Stimulated activated CD4-positive, alpha-beta T cell treated with anti-CD3 and anti-CD28 coated beads, Interleukin-2, amount 100 ng/mL, for 48 hours (primary cell): ENCODE measurements at regions not wholly inside any gene's neighbourhood (a gene's known extent, or its start where the extent isn't known, plus 50 kb on each side); places are given as distances from the start of the nearest gene placed in this dataset.

Source experiments
- DNase-seq, 2 donors: peaks; one replicate each; pipeline ENCODE4 v3.0.0-alpha.2; 2020

GRCh38 chr11:71201936-71202597 lies 50.3 kb downstream of the SHANK2 start:
- DNase-seq = no peak

- DNase-seq = no peak
Observed at GRCh38 chr11:71201231-71201630, 51.1 kb downstream of the SHANK2 start.

- DNase-seq = no peak
Observed at GRCh38 chr11:71200761-71201160, 51.6 kb downstream of the SHANK2 start.

GRCh38 chr11:71200172-71200716 lies 52.1 kb downstream of the SHANK2 start:
- DNase-seq = no peak

- DNase-seq = no peak
Observed at GRCh38 chr11:71199226-71199820, 53.1 kb downstream of the SHANK2 start.

GRCh38 chr11:71198823-71199165 lies 53.6 kb downstream of the SHANK2 start:
- DNase-seq = no peak

GRCh38 chr11:71198141-71198822 lies 54.1 kb downstream of the SHANK2 start:
- no peak for DNase-seq

GRCh38 chr11:71197096-71197495 lies 55.3 kb downstream of the SHANK2 start:
- no peak for DNase-seq

GRCh38 chr11:71194710-71195109 lies 57.7 kb downstream of the SHANK2 start:
- no peak for DNase-seq

- DNase-seq = no peak
Observed at GRCh38 chr11:71193431-71193830, 58.9 kb downstream of the SHANK2 start.

GRCh38 chr11:71192629-71193028 lies 59.7 kb downstream of the SHANK2 start:
- no peak for DNase-seq

GRCh38 chr11:71191201-71191600 lies 61.2 kb downstream of the SHANK2 start:
- DNase-seq = no peak

- DNase-seq = no peak
Observed at GRCh38 chr11:71190551-71190950, 61.8 kb downstream of the SHANK2 start.

GRCh38 chr11:71189768-71190315 lies 62.5 kb downstream of the SHANK2 start:
- no peak for DNase-seq

- DNase-seq = no peak
Observed at GRCh38 chr11:71188886-71189767, 63.2 kb downstream of the SHANK2 start.

- no peak for DNase-seq
Observed at GRCh38 chr11:71188073-71188472, 64.3 kb downstream of the SHANK2 start.

- DNase-seq = no peak
Observed at GRCh38 chr11:71186806-71187205, 65.6 kb downstream of the SHANK2 start.

- DNase-seq = no peak
Observed at GRCh38 chr11:71185411-71185810, 67.0 kb downstream of the SHANK2 start.

- DNase-seq = no peak
Observed at GRCh38 chr11:71184421-71185210, 67.8 kb downstream of the SHANK2 start.

- no peak for DNase-seq
Observed at GRCh38 chr11:71183878-71184277, 68.5 kb downstream of the SHANK2 start.

GRCh38 chr11:71182791-71183677 lies 69.3 kb downstream of the SHANK2 start:
- DNase-seq = no peak
